ENCODE measurements at regions not wholly inside any gene's neighbourhood (a gene's known extent, or its start where the extent isn't known, plus 50 kb on each side); places are given as distances from the start of the nearest gene placed in this dataset.

DNA sequence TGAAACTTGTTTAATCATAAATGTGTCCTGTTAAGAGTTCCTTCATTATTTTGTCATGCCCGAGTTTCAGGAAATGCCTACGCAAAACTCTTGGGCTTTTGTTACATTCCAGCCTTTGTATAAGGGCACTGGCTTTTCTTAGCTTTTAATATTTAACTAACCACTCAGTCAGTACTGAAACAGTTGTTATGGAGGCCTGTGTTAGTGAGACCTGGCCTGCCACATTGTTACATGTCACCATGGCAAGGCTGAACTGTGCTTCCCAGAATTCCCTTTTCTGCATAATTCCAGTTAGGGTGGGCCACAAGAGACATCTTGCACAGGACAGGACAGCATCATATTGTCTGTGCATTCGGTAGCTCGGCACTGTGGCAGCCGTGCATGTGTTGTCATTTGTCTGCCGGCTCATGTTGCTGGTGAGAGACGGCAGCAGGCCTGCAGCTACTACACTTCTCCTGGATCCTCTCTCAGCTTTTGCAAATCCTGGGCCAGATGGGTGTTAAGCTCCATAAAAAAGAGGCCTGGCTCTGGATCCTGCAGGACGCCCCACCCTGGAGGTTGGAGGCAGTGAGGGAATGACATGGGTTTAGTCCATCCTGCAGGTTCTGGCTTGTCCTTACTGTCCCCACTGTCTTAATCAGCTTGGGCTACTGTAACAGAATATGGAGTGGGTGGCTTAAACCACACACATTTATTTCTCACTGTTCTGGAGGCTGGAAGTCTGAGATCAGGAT, 128.8 kb upstream of the DTNBP1 start:
- H3K4me2 ChIP-seq (ENCODE audit: low read length): no peak overlapping the region
- no peak overlapping the region for H3K4me3 ChIP-seq (ENCODE audit: low read length)
- no peaks in the 10 kb centered on the region for H3K9me3 ChIP-seq (ENCODE audit: insufficient read depth, low read length)
- no peak for TF ChIP-seq EZH2phosphoT487 (IDR thresholded peaks at IDR 0.05; ENCODE audit: low read depth)
- TF ChIP-seq, protein P1, sequence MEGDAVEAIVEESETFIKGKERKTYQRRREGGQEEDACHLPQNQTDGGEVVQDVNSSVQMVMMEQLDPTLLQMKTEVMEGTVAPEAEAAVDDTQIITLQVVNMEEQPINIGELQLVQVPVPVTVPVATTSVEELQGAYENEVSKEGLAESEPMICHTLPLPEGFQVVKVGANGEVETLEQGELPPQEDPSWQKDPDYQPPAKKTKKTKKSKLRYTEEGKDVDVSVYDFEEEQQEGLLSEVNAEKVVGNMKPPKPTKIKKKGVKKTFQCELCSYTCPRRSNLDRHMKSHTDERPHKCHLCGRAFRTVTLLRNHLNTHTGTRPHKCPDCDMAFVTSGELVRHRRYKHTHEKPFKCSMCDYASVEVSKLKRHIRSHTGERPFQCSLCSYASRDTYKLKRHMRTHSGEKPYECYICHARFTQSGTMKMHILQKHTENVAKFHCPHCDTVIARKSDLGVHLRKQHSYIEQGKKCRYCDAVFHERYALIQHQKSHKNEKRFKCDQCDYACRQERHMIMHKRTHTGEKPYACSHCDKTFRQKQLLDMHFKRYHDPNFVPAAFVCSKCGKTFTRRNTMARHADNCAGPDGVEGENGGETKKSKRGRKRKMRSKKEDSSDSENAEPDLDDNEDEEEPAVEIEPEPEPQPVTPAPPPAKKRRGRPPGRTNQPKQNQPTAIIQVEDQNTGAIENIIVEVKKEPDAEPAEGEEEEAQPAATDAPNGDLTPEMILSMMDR (IDR thresholded peaks at IDR 0.05; ENCODE audit: low read depth, low read length): no peak
- no peaks in the 10 kb centered on the region for H3K36me3 ChIP-seq (replicated peaks; ENCODE audit: low read depth, low read length)
- no peak overlapping the region for H3K9ac ChIP-seq (ENCODE audit: low read length)
- no peak overlapping the region for H3K27ac ChIP-seq (ENCODE audit: low read length)
- no peaks in the 10 kb centered on the region for H3K79me2 ChIP-seq (ENCODE audit: low read length)
- no peaks in the 10 kb centered on the region for H4K20me1 ChIP-seq (ENCODE audit: insufficient read depth, low read length)
- no peaks in the 10 kb centered on the region for H3K27me3 ChIP-seq (ENCODE audit: low read depth, low read length)
- no peak overlapping the region for H2AFZ ChIP-seq (ENCODE audit: low read depth, low read length)
- H3K4me1 ChIP-seq (ENCODE audit: low read length): no peaks in the 10 kb centered on the region

- Histone ChIP-seq H3K4me3 (ENCODE audit: low read length) (no peak overlapping the region), H2AFZ (ENCODE audit: low read depth, low read length) (no peak overlapping the region), H3K79me2 (ENCODE audit: low read length) (no peaks in the 10 kb centered on the region), H3K27me3 (ENCODE audit: low read depth, low read length) (no peaks in the 10 kb centered on the region), H3K4me2 (ENCODE audit: low read length) (no peak overlapping the region), H3K36me3 (replicated peaks; ENCODE audit: low read depth, low read length) (no peaks in the 10 kb centered on the region), H4K20me1 (ENCODE audit: insufficient read depth, low read length) (no peaks in the 10 kb centered on the region), H3K9ac (ENCODE audit: low read length) (no peak overlapping the region), H3K27ac (ENCODE audit: low read length) (no peak overlapping the region), H3K9me3 (ENCODE audit: insufficient read depth, low read length) (no peaks in the 10 kb centered on the region), H3K4me1 (ENCODE audit: low read length) (no peaks in the 10 kb centered on the region)
- TF ChIP-seq EZH2phosphoT487 (IDR thresholded peaks at IDR 0.05; ENCODE audit: low read depth): no peak
- TF ChIP-seq, protein P1 (IDR thresholded peaks at IDR 0.05; ENCODE audit: low read depth, low read length): no peak
These were observed 127.3 kb upstream of the DTNBP1 start for GRCh38 chr6:15790116-15790515.

DNA sequence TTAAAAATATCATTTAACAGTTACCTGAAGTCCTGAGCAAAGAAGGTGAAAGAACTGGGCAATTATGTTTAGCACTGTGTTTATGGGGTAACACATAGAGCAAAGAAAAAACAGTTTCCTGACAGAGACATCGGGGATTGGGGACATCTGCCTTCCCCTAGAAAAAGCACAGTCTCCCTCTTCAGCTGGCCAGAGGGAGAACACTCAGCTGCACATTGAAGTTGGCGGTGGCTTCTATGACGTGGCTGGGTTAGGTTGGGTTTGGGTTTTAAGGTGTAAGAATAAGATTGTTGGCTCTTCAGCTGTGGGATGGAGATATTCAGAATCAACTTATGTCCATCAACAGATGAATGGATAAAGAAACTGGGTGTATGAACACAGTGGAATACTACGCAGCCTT, 124.0 kb upstream of the DTNBP1 start:
- no peak overlapping the region for H3K27ac ChIP-seq (ENCODE audit: low read length)
- H3K36me3 ChIP-seq (replicated peaks; ENCODE audit: low read depth, low read length): no peaks in the 10 kb centered on the region
- H4K20me1 ChIP-seq (ENCODE audit: insufficient read depth, low read length): no peaks in the 10 kb centered on the region
- no peak overlapping the region for H3K9ac ChIP-seq (ENCODE audit: low read length)
- H3K9me3 ChIP-seq (ENCODE audit: insufficient read depth, low read length): no peaks in the 10 kb centered on the region
- H3K79me2 ChIP-seq (ENCODE audit: low read length): no peaks in the 10 kb centered on the region
- TF ChIP-seq EZH2phosphoT487 (IDR thresholded peaks at IDR 0.05; ENCODE audit: low read depth): no peak
- TF ChIP-seq, protein P1 (IDR thresholded peaks at IDR 0.05; ENCODE audit: low read depth, low read length): no peak
- H3K27me3 ChIP-seq (ENCODE audit: low read depth, low read length): no peaks in the 10 kb centered on the region
- H3K4me1 ChIP-seq (ENCODE audit: low read length): no peaks in the 10 kb centered on the region
- no peak overlapping the region for H2AFZ ChIP-seq (ENCODE audit: low read depth, low read length)
- no peak overlapping the region for H3K4me3 ChIP-seq (ENCODE audit: low read length)
- no peak overlapping the region for H3K4me2 ChIP-seq (ENCODE audit: low read length)

DNA sequence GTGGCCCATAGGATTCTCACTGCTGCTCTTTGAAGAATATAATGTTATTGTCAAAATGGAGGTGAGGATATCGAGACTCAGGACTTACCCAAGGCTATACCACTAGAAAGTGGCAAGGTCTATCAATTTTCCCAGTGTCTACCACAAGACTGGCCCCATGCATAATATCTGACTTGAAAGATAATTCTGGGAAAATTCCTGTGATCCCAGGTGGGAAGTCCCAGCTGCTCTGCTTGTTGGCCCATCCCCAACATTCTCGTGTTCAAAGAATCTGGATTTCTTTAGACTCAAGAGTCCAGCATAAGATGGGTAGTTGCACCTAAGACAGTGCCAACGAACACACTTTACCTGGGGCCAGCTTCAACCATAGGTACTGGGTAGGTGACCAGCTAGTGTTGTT, 120.7 kb upstream of the DTNBP1 start:
- TF ChIP-seq, protein P1 (IDR thresholded peaks at IDR 0.05; ENCODE audit: low read depth, low read length): no peak
- TF ChIP-seq EZH2phosphoT487 (IDR thresholded peaks at IDR 0.05; ENCODE audit: low read depth): no peak
- Histone ChIP-seq H4K20me1 (ENCODE audit: insufficient read depth, low read length) (no peaks in the 10 kb centered on the region), H3K4me2 (ENCODE audit: low read length) (no peak overlapping the region), H2AFZ (ENCODE audit: low read depth, low read length) (no peak overlapping the region), H3K27me3 (ENCODE audit: low read depth, low read length) (no peaks in the 10 kb centered on the region), H3K36me3 (replicated peaks; ENCODE audit: low read depth, low read length) (no peaks in the 10 kb centered on the region), H3K27ac (ENCODE audit: low read length) (no peak overlapping the region), H3K79me2 (ENCODE audit: low read length) (no peaks in the 10 kb centered on the region), H3K9ac (ENCODE audit: low read length) (no peak overlapping the region), H3K9me3 (ENCODE audit: insufficient read depth, low read length) (no peaks in the 10 kb centered on the region), H3K4me1 (ENCODE audit: low read length) (no peaks in the 10 kb centered on the region), H3K4me3 (ENCODE audit: low read length) (no peak overlapping the region)
